ENCODE measurements at regions not wholly inside any gene's neighbourhood (a gene's known extent, or its start where the extent isn't known, plus 50 kb on each side); places are given as distances from the start of the nearest gene placed in this dataset.

DNA sequence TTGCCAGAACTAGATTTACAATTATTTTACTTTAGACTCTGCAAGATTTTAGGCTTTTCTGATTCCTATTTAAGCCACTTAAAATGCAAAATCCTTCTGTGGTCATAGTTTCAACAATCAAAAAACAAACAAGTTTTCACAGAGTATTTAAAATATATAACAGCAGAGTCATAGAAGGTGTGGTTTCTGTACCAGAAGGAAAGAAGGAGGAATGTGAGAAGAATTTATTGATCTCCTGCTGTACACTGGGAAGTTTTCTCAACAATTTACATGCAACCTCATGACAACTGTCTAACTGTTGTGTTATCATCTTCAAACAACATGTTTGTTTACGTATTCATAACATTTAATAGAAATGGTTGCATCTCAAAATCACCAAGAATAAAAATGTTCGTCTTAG is 102.3 kb upstream of the CEP126 start:
- no peak overlapping the region for H3K18ac ChIP-seq (ENCODE audit: insufficient read length, low read depth, low read length)
- H4K5ac ChIP-seq (ENCODE audit: insufficient read length, low read depth, low read length): no peak overlapping the region
- no peaks in the 10 kb centered on the region for H3K27me3 ChIP-seq (ENCODE audit: insufficient read depth, low read length)
- H3K27ac Mint-ChIP-seq: no peak overlapping the region
- no peaks in the 10 kb centered on the region for H4K20me1 ChIP-seq (ENCODE audit: control insufficient read depth, insufficient read depth, insufficient read length)
- no peak for DNase-seq
- H2BK5ac ChIP-seq (ENCODE audit: insufficient read length, low read length): no peak overlapping the region
- H3K9me3 ChIP-seq (ENCODE audit: control insufficient read depth, low read depth, low read length): no peaks in the 10 kb centered on the region
- H2BK12ac ChIP-seq (ENCODE audit: insufficient read length, low read depth, low read length): no peak overlapping the region
- H3K4me1 ChIP-seq (ENCODE audit: insufficient read depth, low read length): no peaks in the 10 kb centered on the region
- H3K4me3 Mint-ChIP-seq: no peak overlapping the region
- no peak overlapping the region for H3K4me2 ChIP-seq (ENCODE audit: insufficient read depth, insufficient read length, low read length)
- H3K79me1 ChIP-seq (ENCODE audit: insufficient read depth, low read depth, low read length, poor library complexity, severe bottlenecking): no peaks in the 10 kb centered on the region
- H4K8ac ChIP-seq (replicated peaks; ENCODE audit: insufficient read length, low read depth, low read length): no peak overlapping the region
- TF ChIP-seq, protein P1, sequence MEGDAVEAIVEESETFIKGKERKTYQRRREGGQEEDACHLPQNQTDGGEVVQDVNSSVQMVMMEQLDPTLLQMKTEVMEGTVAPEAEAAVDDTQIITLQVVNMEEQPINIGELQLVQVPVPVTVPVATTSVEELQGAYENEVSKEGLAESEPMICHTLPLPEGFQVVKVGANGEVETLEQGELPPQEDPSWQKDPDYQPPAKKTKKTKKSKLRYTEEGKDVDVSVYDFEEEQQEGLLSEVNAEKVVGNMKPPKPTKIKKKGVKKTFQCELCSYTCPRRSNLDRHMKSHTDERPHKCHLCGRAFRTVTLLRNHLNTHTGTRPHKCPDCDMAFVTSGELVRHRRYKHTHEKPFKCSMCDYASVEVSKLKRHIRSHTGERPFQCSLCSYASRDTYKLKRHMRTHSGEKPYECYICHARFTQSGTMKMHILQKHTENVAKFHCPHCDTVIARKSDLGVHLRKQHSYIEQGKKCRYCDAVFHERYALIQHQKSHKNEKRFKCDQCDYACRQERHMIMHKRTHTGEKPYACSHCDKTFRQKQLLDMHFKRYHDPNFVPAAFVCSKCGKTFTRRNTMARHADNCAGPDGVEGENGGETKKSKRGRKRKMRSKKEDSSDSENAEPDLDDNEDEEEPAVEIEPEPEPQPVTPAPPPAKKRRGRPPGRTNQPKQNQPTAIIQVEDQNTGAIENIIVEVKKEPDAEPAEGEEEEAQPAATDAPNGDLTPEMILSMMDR (conservative IDR thresholded peaks at IDR 0.05): no peak
- H3K4me1 Mint-ChIP-seq: no peaks in the 10 kb centered on the region
- no peak overlapping the region for H3K56ac ChIP-seq (ENCODE audit: insufficient read length, low read depth, low read length)
- H2BK15ac ChIP-seq (ENCODE audit: low read depth, low read length): no peak overlapping the region
- no peak overlapping the region for H3K27ac ChIP-seq (ENCODE audit: insufficient read length, low read depth, low read length)
- no peaks in the 10 kb centered on the region for H3K23me2 ChIP-seq (ENCODE audit: insufficient read length, low read depth, low read length, poor library complexity, severe bottlenecking)
- no peak overlapping the region for H4K91ac ChIP-seq (ENCODE audit: insufficient read length, low read depth, low read length)
- WGBS (ENCODE audit: extremely low coverage, insufficient read length, low lambda C conversion rate): no CpG with 5 or more reads among the region's 2 CpGs
- no peak overlapping the region for H2BK20ac ChIP-seq (ENCODE audit: low read depth, low read length, poor library complexity, severe bottlenecking)
- no peak overlapping the region for H3K23ac ChIP-seq (ENCODE audit: insufficient read length, low read depth, low read length)
- H3K14ac ChIP-seq (ENCODE audit: insufficient read depth, low read length): no peak overlapping the region
- H3K36me3 Mint-ChIP-seq (ENCODE audit: insufficient read depth in 1 of 3, low read depth in 3 of 3): no peaks in the 10 kb centered on the region
- no peak overlapping the region for H3K4ac ChIP-seq (ENCODE audit: low read depth, low read length)
- no peak overlapping the region for H2BK120ac ChIP-seq (ENCODE audit: low read depth, low read length, poor library complexity, severe bottlenecking)
- no peak overlapping the region for H2AFZ ChIP-seq (ENCODE audit: low read length)
- H3T11ph ChIP-seq (ENCODE audit: low read length): no peak overlapping the region
- H3K9me3 Mint-ChIP-seq: peaks cover 0 to 3% of the 10 kb centered on the region in 2 experiments; a peak in 1 of 5 replicates
- H3K79me2 ChIP-seq (ENCODE audit: insufficient read depth, low read length): no peaks in the 10 kb centered on the region
- H3K27me3 Mint-ChIP-seq (ENCODE audit: low read depth): no peaks in the 10 kb centered on the region
- H2AK5ac ChIP-seq (ENCODE audit: insufficient read length, low read length): no peak overlapping the region
- H3K9ac ChIP-seq (ENCODE audit: extremely low read depth, insufficient read length, low read length): no peak overlapping the region

All from H9 (cell line).